SK-N-SH treated with all-trans-retinoic acid at 6 μM for 48 hours (cell line): ENCODE measurements at regions not wholly inside any gene's neighbourhood (a gene's known extent, or its start where the extent isn't known, plus 50 kb on each side); places are given as distances from the start of the nearest gene placed in this dataset.

ENCODE experiments used
- BACH2 ChIP-seq: fragments of 250-450 bp; sonication (Bioruptor Pico); IDR thresholded peaks from 2 replicates; pipeline ENCODE4 v1.9.0; 2021; ENCODE audit warnings: mild to moderate bottlenecking, borderline replicate concordance
- GLIS3 ChIP-seq: fragments of 250-450 bp; sonication (Bioruptor Pico); IDR thresholded peaks from 2 replicates; pipeline ENCODE4 v1.5.0; 2020; ENCODE audit warnings: mild to moderate bottlenecking, moderate library complexity
- RARB ChIP-seq: fragments of 250-450 bp; sonication (Bioruptor Pico); IDR thresholded peaks from 2 replicates; pipeline ENCODE4 v1.8.0; 2021; ENCODE audit warnings: mild to moderate bottlenecking, moderate library complexity
- SNAI2 ChIP-seq: fragments of 250-450 bp; sonication (Bioruptor Pico); IDR thresholded peaks from 2 replicates; pipeline ENCODE4 v1.5.0; 2020; ENCODE audit warnings: mild to moderate bottlenecking, moderate library complexity
- TCF4 ChIP-seq: fragments of 250-450 bp; sonication (Bioruptor Pico); IDR thresholded peaks from 2 replicates; pipeline ENCODE4 v1.8.0; 2021; ENCODE audit warnings: mild to moderate bottlenecking, moderate library complexity, borderline replicate concordance
- ZFP3 ChIP-seq: fragments of 250-450 bp; sonication (Bioruptor Pico); IDR thresholded peaks from 2 replicates; pipeline ENCODE4 v1.5.0; 2020; ENCODE audit warnings: mild to moderate bottlenecking, moderate library complexity
- ZFP30 ChIP-seq: fragments of 450-650 bp; formaldehyde crosslinking; IDR thresholded peaks from 2 replicates; pipeline ENCODE4 v1.5.0; 2022; ENCODE audit warnings: mild to moderate bottlenecking, moderate library complexity
- TF ChIP-seq, protein P1 (sequence below): fragments of 250-450 bp; sonication (Bioruptor Pico); IDR thresholded peaks from 2 replicates; pipeline ENCODE4 v1.8.0; 2021; ENCODE audit warnings: low read depth, mild to moderate bottlenecking, moderate library complexity, borderline replicate concordance

DNA sequence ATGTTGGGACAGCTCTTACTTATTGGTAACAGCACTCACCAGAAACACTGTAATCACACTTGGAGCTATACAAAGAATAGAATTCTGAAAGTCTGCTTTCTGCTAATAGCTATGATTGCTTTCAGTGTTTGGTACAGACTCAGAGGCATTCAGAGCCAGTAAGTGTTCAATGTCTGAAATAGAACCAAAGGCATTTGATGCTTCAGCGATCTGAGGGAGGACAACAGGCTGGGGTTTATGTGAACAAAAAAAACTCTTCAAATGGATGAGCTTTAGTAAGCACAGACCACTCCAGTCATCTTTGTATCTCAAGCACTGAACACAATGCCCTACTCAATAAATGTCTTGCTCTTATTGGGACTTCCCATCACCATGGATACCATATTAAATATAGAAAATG lies 322.8 kb upstream of the GRM3 start:
- TF ChIP-seq BACH2 (no peak), TCF4 (no peak), ZFP30 (CRISPR knock-in tag) (no peak), SNAI2 (CRISPR knock-in tag) (no peak), RARB (no peak), GLIS3 (CRISPR knock-in tag) (no peak), ZFP3 (no peak)
- TF ChIP-seq, protein P1, sequence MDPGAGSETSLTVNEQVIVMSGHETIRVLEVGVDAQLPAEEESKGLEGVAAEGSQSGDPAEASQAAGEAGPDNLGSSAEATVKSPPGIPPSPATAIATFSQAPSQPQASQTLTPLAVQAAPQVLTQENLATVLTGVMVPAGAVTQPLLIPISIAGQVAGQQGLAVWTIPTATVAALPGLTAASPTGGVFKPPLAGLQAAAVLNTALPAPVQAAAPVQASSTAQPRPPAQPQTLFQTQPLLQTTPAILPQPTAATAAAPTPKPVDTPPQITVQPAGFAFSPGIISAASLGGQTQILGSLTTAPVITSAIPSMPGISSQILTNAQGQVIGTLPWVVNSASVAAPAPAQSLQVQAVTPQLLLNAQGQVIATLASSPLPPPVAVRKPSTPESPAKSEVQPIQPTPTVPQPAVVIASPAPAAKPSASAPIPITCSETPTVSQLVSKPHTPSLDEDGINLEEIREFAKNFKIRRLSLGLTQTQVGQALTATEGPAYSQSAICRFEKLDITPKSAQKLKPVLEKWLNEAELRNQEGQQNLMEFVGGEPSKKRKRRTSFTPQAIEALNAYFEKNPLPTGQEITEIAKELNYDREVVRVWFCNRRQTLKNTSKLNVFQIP (CRISPR knock-in tag): no peak
